ENCODE measurements at regions not wholly inside any gene's neighbourhood (a gene's known extent, or its start where the extent isn't known, plus 50 kb on each side); places are given as distances from the start of the nearest gene placed in this dataset.
A peak's percentile ranks its signal among the peaks of the same experiment; 100 is the strongest.

DNA sequence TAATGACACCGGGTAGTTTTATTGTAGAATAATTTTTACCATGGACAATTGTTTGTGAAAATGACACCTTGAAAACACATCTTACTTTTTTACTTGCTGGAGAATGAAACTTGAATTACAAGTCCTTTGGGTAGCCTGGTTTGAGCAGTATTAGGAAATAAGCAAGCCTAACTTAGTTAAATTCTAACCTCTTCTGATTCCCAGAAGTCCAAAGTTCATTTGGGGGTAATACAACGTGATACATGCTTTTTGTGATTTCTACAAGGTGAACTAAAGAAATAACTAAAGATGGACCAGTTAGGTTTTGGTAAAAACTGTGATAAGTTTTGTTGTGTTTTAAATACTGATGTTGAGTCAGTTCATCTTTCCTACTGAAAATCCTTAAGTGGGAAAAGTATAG is 135.4 kb upstream of the DMRT1 start:
- intact Hi-C loops (cut with DNase I; ENCODE audit: low total_unique reads): no loop called here

DNA sequence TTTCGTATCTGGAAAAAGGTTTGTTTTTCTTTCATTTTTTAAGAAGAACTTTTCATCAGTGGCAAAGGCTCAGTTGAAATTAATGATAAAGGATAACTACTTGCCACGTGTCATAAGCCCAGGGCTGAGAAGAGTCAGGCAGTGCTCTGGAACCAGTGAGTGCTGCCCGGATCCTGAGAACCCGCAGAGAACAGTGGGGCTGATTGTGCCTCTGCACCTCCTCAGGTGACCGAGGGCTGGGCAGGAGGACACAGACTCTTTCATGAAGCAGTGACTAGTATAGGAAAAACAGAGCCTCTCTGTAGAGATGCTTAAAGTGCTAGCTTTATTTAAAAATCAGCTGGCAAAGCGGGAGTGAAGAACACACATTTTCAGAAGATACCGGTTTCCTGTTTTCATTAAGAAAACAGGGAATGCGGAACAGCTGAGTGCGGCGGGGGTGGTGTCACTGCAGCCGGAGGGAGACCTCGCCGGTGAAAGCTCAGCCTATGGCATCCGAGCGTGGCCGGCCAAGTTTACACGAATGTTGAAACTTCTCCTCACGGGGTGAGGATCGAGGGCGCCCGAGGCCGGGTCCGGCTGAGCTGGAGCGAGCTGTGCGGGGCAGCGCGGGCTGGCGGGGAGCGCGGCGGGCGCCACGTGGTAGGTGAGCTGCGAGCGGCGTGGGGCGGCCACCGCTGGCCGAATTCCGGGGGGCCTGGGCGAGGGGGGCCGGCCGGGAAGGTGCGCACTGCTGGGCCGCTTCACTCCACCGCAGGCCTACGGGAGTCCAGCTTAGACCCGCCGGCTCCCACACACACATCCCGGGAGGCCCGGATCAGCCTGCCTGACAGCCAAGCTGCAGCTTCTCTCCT is 134.7 kb upstream of the DMRT1 start:
- in situ Hi-C loops (cut with MboI; ENCODE audit: low sequenced_read_pairs in 4 of 4) (no loop called here), intact Hi-C loops (cut with DNase I; ENCODE audit: low total_unique reads) (no loop called here)
- TF ChIP-seq POLR2A (IDR thresholded peaks at IDR 0.05): peak in 1 of 2 donors; percentile 67
- TF ChIP-seq, protein P1, sequence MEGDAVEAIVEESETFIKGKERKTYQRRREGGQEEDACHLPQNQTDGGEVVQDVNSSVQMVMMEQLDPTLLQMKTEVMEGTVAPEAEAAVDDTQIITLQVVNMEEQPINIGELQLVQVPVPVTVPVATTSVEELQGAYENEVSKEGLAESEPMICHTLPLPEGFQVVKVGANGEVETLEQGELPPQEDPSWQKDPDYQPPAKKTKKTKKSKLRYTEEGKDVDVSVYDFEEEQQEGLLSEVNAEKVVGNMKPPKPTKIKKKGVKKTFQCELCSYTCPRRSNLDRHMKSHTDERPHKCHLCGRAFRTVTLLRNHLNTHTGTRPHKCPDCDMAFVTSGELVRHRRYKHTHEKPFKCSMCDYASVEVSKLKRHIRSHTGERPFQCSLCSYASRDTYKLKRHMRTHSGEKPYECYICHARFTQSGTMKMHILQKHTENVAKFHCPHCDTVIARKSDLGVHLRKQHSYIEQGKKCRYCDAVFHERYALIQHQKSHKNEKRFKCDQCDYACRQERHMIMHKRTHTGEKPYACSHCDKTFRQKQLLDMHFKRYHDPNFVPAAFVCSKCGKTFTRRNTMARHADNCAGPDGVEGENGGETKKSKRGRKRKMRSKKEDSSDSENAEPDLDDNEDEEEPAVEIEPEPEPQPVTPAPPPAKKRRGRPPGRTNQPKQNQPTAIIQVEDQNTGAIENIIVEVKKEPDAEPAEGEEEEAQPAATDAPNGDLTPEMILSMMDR (IDR thresholded peaks at IDR 0.05 in 4 of 5, conservative IDR thresholded peaks at IDR 0.05 in 1 of 5): no peak
- DNase-seq: peak; percentile 68 to 81
- Histone ChIP-seq H3K4me3 (peak overlapping the region; percentile 49 to 65 (median 60)), H3K27me3 (no peaks in the 10 kb centered on the region), H3K36me3 (peaks cover 0 to 11% of the 10 kb centered on the region in 2 donors), H3K9me3 (no peaks in the 10 kb centered on the region), H3K27ac (peak overlapping the region; percentile 68 to 89 (median 80)), H3K4me1 (peaks cover 25 to 39% of the 10 kb centered on the region in 2 donors)
- ATAC-seq: peak; percentile 89 to 92

More for the DNA sequence above, 135.4 kb upstream of the DMRT1 start:
- Histone ChIP-seq H3K36me3 (peaks cover 0 to 4% of the 10 kb centered on the region in 2 donors), H3K4me1 (peaks cover 25 to 42% of the 10 kb centered on the region in 2 donors), H3K4me3 (peak overlapping the region in 3 of 4 donors; percentile 49 to 64 (median 56)), H3K9me3 (no peaks in the 10 kb centered on the region), H3K27me3 (no peaks in the 10 kb centered on the region), H3K27ac (peak overlapping the region; percentile 68 to 89 (median 80))
- ATAC-seq: no peak
- TF ChIP-seq, protein P1 (IDR thresholded peaks at IDR 0.05 in 4 of 5, conservative IDR thresholded peaks at IDR 0.05 in 1 of 5): no peak
- no peak for TF ChIP-seq POLR2A (IDR thresholded peaks at IDR 0.05)
- in situ Hi-C loops (cut with MboI; ENCODE audit: low sequenced_read_pairs in 4 of 4): no loop called here
- no peak for DNase-seq

DNA sequence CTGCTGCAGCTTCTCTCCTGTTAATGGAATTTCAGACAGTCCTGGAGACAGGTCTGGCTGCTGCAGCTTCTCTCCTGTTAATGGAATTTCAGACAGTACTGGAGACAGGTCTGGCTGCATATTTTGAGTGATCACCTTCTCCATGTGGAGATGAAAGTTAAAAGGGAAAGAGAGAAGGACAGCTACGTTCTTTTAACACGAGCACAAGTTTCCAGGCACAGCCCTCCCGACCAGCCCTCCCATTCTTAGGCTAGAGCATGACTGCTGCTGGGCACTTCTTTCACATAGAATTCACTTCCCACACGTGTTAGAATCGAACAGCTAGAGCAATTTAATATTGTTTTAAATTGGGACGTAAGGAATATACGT is 133.3 kb upstream of the DMRT1 start:
- Histone ChIP-seq H3K36me3 (peaks cover 0 to 25% of the 10 kb centered on the region in 2 donors), H3K4me3 (peak overlapping the region in 3 of 4 donors; percentile 12 to 50 (median 34)), H3K27ac (peak overlapping the region; percentile 35 to 75 (median 63)), H3K9me3 (no peaks in the 10 kb centered on the region), H3K27me3 (no peaks in the 10 kb centered on the region), H3K4me1 (peaks cover 39 to 45% of the 10 kb centered on the region in 2 donors)
- no peak for DNase-seq
- intact Hi-C loops (cut with DNase I; ENCODE audit: low total_unique reads) (no loop called here), in situ Hi-C loops (cut with MboI; ENCODE audit: low sequenced_read_pairs in 4 of 4) (no loop called here)
- no peak for ATAC-seq
- TF ChIP-seq POLR2A (IDR thresholded peaks at IDR 0.05): no peak
- TF ChIP-seq, protein P1 (IDR thresholded peaks at IDR 0.05 in 4 of 5, conservative IDR thresholded peaks at IDR 0.05 in 1 of 5): no peak

DNA sequence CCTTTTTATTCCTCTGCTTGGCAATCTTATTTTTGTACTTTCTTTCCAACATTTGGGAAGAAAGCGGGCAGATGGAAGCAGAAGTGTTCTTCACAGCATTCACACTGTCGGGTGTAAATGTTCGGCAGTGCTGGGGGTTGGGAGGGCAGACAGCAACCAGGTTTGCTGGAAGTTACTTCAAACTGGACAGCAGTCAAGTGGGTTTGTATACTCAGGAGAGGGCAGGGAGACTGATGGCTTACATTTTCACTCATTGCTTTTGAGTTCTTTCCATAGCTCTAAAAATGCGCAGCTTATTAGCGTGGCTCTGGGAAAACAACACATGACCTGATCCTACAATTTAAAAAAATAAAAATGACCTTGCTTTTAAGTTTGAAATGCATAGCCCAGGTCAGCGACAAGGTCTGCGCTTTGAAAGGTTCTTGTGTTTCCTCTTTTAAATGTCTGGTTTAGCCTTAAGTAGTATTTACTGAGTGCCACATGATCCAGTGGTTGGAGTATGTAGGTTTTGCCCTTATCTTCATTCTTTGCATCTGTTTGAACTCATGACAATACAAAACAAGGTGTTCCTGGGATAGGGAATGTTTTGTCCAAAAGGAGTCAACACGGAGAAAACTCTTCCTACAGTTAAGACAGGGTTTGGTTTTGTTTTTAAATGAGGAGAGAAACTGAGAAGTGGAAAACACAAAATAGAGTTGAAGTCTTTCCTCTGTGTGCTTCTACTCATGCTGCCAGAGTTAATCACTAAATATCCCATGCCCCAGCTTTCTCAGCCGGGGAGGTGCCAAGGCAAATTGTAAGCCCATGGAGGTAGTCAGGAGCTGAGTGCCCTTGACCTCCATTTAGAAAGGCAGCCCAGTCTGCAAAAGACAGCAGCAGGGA is 132.7 kb upstream of the DMRT1 start:
- DNase-seq (no peak), ATAC-seq (no peak)
- intact Hi-C loops (cut with DNase I; ENCODE audit: low total_unique reads): no loop called here
- in situ Hi-C loops (cut with MboI; ENCODE audit: low sequenced_read_pairs in 4 of 4): no loop called here
- no peak for TF ChIP-seq POLR2A (IDR thresholded peaks at IDR 0.05)
- TF ChIP-seq, protein P1 (IDR thresholded peaks at IDR 0.05 in 4 of 5, conservative IDR thresholded peaks at IDR 0.05 in 1 of 5): no peak
- Histone ChIP-seq H3K4me1 (peaks cover 43 to 49% of the 10 kb centered on the region in 2 donors), H3K27ac (peak overlapping the region; percentile 35 to 75 (median 63)), H3K27me3 (no peaks in the 10 kb centered on the region), H3K36me3 (peaks cover 0 to 27% of the 10 kb centered on the region in 2 donors), H3K4me3 (peak overlapping the region in 3 of 4 donors; percentile 12 to 50 (median 34)), H3K9me3 (no peaks in the 10 kb centered on the region)
